RPMI8226 (cell line): ENCODE measurements at regions not wholly inside any gene's neighbourhood (a gene's known extent, or its start where the extent isn't known, plus 50 kb on each side); places are given as distances from the start of the nearest gene placed in this dataset.

Experiments
- DNase-seq: peaks from one replicate; pipeline ENCODE4 v3.0.0-alpha.2; 2015

GRCh38 chr2:20540587-20541293 lies 93.9 kb downstream of the RHOB start:
- DNase-seq, result peak; percentile 16

- DNase-seq, result no peak
Measured at GRCh38 chr2:20541294-20541640, 94.4 kb downstream of the RHOB start.

GRCh38 chr2:20541651-20542050 lies 94.8 kb downstream of the RHOB start:
- DNase-seq, result no peak

- no peak for DNase-seq
Measured at GRCh38 chr2:20542269-20542668, 95.4 kb downstream of the RHOB start.

GRCh38 chr2:20542746-20543468 lies 96.0 kb downstream of the RHOB start:
- DNase-seq, result no peak

- DNase-seq, result no peak
Measured at GRCh38 chr2:20543469-20544152, 96.7 kb downstream of the RHOB start.

- DNase-seq, result no peak
Measured at GRCh38 chr2:20544153-20544747, 97.4 kb downstream of the RHOB start.

GRCh38 chr2:20549144-20549543 lies 101.8 kb downstream of the HS1BP3 start:
- no peak for DNase-seq

GRCh38 chr2:20549691-20550348 lies 101.1 kb downstream of the HS1BP3 start:
- DNase-seq, result no peak

- DNase-seq, result no peak
Measured at GRCh38 chr2:20551260-20551944, 99.5 kb downstream of the HS1BP3 start.

- peak; percentile 49 for DNase-seq
Measured at GRCh38 chr2:20551945-20552328, 99.0 kb downstream of the HS1BP3 start.

- no peak for DNase-seq
Measured at GRCh38 chr2:20552847-20553246, 98.1 kb downstream of the HS1BP3 start.

- DNase-seq, result no peak
Measured at GRCh38 chr2:20553580-20553979, 97.3 kb downstream of the HS1BP3 start.

GRCh38 chr2:20555954-20556353 lies 94.9 kb downstream of the HS1BP3 start:
- DNase-seq, result no peak

- DNase-seq, result no peak
Measured at GRCh38 chr2:20556756-20557155, 94.1 kb downstream of the HS1BP3 start.

GRCh38 chr2:20557226-20557625 lies 93.7 kb downstream of the HS1BP3 start:
- DNase-seq, result no peak

GRCh38 chr2:20557635-20558034 lies 93.3 kb downstream of the HS1BP3 start:
- no peak for DNase-seq

- no peak for DNase-seq
Measured at GRCh38 chr2:20558391-20559150, 92.3 kb downstream of the HS1BP3 start.

- no peak for DNase-seq
Measured at GRCh38 chr2:20559277-20559676, 91.6 kb downstream of the HS1BP3 start.

- no peak for DNase-seq
Measured at GRCh38 chr2:20560011-20560410, 90.9 kb downstream of the HS1BP3 start.

GRCh38 chr2:20560891-20561636 lies 89.8 kb downstream of the HS1BP3 start:
- DNase-seq, result no peak
